NCI-H2196 (cell line): ENCODE measurements at regions not wholly inside any gene's neighbourhood (a gene's known extent, or its start where the extent isn't known, plus 50 kb on each side); places are given as distances from the start of the nearest gene placed in this dataset.

Experiments
- DNase-seq: peaks from one replicate; lab custom pipeline; 2025; ENCODE audit not compliant: unreplicated experiment; lab: John Stamatoyannopoulos, UW

GRCh38 chr1:201683397-201683796 lies 144.5 kb downstream of the NAV1 start:
- no peak for DNase-seq

- DNase-seq, result no peak
Measured at GRCh38 chr1:201685485-201685884, 143.5 kb upstream of the IPO9 start.

DNA sequence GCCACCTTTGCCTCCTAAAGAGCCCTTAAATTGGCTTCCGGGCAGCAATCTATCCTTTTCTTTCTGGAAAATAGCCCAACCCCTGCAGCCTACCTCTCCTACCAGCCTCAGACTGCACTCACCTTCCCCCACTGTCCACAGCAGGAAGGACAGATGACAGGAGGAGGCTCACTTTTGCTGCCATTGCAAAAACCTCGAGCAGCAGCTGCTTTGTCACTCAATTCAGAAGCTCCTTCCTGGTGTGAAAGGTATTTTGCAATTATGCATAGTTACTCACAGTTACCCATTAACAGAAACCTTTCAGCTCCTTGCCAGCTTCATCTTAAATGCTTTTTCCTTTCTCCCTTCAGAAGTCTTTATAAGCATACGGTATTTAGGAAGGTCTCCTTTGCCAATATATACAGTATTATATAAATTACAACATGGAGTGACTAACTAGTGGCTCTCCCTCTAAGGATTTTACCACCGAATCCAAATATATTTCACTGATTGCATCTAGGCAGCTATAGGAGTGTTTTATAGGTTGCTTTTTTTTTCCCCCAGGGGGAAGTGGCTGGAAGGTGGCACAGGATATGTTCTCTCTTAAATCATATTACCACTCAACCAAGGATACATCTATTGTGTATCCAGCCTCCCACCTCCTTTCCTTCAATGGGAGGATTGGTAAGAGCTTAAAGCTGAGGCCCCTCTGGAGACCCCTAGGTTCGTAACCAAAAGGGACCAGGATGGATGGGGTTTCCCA lies 142.1 kb upstream of the IPO9 start:
- DNase-seq, result peak; percentile 67

- DNase-seq, result no peak
Measured at GRCh38 chr1:201688514-201688913, 140.4 kb upstream of the IPO9 start.

DNA sequence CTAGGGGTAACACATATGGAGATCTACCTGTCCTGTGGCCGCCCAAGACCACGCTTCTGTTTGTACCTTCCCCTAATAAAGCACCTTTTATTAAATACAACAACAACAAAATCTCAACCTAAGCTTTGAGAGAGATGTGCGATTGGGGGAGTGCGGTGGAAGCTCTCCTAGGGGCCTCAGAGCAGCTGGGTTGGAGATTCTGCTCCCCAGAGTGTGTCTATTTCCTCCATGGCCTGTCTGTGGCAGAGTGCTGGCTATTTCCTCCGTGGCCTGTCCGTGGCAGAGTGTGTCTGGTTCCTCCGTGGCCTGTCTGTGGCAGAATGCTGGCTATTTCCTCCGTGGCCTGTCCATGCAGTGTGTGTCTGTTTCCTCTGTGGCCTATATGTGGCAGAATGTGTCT lies 139.3 kb upstream of the IPO9 start:
- no peak for DNase-seq

- no peak for DNase-seq
Measured at GRCh38 chr1:201690528-201690927, 138.4 kb upstream of the IPO9 start.

- DNase-seq, result no peak
Measured at GRCh38 chr1:201691716-201692554, 137.0 kb upstream of the IPO9 start.

GRCh38 chr1:201692555-201693394 lies 136.2 kb upstream of the IPO9 start:
- DNase-seq, result peak; percentile 35

DNA sequence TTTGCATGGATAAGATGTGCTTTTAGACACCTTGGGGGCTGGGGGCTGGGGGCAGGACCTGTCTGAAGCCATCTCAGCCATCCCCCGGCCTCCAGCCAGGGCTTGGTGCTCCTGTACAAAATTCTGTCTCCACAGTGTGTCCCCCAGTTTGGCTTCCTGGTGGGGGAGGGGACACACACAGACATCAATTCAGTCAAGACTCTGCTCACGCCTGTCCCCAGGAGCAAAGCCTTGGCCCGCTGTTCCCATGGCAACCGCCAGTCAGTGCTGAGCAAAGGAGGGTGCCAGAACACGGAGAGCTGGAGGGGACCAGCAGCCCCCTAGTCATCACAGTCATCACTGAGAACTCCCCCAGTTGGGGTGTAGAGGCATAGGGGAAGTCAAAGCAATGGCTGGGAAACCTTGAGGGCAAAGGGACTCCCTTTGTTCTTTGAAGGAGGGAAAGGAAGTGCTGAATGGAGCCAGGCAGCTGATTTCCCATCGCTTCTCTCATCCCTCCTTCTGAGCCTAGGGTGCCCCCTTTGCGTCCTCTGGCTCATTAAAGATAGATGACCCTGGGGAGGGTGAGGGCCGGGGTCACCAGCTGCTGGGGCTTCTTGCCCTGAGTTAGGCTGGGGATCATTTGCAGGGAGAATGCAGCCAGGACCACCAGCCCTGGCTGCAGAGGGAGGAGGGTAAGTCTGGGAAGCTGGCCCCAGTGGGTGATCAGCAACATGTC lies 134.9 kb upstream of the IPO9 start:
- no peak for DNase-seq

GRCh38 chr1:201694608-201695335 lies 134.2 kb upstream of the IPO9 start:
- no peak for DNase-seq

DNA sequence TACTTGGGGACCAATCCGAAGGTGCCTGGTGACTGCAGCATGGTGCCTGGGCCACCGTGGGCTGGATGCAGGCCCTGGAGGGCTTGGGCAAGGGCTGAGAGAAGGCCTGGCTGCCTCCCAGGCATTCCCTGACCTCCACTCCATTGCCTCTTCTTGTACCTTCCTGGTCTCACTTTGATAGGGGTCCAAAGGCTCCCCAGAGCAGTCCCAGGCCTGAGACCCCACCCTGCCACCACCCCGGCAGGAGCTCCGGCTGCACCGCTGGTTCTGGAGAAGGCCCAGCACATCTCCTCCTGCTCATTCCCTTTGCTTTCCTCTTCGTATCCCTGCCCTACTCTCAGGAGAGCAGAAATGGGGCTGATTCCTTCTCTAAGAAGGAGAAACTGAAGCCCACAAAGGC lies 133.3 kb upstream of the IPO9 start:
- no peak for DNase-seq

GRCh38 chr1:201696217-201696761 lies 132.7 kb upstream of the IPO9 start:
- DNase-seq, result peak; percentile 79

DNA sequence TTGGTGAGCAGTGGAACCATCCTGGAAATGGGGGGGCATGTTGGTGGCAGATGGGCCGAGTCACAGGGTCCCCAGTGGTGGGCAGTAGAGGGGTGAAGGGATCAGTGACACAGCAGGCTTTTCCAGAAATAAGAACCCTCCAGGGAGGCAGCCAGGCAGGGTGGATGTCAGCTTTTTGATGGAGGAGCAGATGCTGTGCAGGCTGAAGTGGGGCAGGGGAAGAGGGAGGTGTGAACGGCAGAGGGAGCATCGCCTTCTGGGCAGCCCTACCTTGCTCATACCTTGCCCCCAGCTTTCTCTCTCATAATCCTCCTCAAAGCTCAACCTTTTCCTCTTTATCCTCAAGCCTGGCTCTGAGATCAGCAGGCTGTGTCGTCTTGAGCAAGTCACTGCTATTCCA lies 131.8 kb upstream of the IPO9 start:
- DNase-seq, result no peak

- DNase-seq, result no peak
Measured at GRCh38 chr1:201701831-201702230, 127.1 kb upstream of the IPO9 start.

- DNase-seq, result peak; percentile 90
Measured at GRCh38 chr1:201702936-201703335, 126.0 kb upstream of the IPO9 start.

DNA sequence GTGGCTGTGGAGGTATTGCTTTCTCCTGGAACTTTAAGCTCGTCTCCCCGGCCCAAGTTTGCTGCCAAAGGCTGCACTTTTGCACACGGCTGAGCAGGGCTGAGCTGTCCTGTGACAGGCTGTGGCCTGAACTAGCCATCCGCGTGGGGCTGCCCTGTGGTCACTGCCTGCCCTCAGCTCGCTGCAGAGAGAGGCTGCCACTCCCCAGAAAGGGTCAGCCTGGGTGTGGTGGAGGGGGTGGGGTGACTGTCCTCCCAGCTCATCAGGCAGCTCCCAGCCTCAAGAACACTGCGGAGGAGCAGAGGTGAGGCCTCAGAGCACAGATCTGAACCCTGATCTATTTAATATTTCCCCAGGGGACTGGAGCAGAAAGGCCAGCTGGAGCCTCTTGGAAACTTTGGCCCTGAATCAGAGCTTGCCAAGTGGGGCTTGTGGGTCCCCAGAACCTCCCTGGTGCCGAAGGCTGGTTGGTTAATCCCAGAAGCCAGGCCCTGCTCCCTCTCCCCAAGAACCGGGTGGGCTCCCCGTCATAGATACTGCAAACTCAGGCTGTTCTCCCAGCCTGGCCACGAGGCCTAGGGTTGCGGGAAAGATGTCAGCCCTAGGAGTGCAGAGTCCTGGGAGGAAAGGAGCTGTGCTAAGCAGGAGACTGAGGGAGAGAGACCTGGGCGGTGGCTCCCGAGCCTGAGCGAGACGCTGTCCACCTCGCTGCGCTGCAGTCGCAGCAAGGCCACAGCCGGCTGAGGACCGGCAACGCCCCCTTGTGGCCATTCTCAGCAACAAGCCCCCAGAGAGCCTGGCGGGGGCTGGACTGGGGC lies 125.1 kb upstream of the IPO9 start:
- DNase-seq, result peak; percentile 92

GRCh38 chr1:201704439-201704792 lies 124.5 kb upstream of the IPO9 start:
- DNase-seq, result no peak

DNA sequence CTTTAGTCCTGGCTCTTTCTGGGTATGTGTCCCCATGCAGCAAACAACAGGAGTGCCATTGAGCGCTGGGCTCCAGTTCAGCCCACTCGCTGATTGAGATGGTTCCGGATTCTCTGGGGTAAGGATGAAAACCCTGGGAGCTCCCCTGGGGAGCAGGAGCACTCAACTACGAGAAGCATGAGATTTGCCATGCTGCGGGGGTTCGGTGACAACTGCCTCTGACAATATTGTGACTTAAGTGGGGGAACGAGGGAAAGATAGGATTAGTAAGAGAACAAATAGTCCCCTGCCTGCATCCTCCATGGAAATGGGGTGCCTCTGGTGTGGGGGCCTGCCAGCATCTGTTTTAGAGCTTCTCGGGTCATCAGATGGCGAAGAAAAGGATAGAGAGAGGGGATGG lies 123.6 kb upstream of the IPO9 start:
- no peak for DNase-seq

GRCh38 chr1:201706109-201706508 lies 122.8 kb upstream of the IPO9 start:
- no peak for DNase-seq
